ENCODE measurements at regions not wholly inside any gene's neighbourhood (a gene's known extent, or its start where the extent isn't known, plus 50 kb on each side); places are given as distances from the start of the nearest gene placed in this dataset.
A peak's percentile ranks its signal among the peaks of the same experiment; 100 is the strongest.
"Not testable (repeated sequence)": the region's sequence is repeated elsewhere in the genome, so short reads cannot be mapped to it uniquely, and the experiment has no call there.

DNA sequence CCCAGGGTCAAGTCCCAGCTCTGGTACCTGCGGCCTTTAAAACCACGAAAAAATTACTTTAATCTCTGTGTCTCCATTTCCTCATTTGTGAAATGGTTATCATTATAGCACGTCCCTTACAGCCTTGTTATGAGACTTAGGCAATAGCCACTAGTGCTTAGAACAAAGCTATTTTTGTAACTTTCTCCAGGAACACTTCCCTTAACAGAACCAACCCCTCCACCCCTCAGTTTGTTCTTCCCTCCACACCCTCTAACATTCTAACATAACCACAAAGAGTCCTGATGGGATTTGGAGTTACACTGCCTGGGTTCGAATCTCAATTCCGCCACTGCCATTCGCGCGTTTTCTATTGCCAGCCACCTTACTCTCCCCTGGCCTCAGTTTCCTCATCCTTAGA, 2777.4 kb upstream of the TPTE start:
- not testable (repeated sequence) for DNase-seq (ENCODE audit: low read depth)

DNA sequence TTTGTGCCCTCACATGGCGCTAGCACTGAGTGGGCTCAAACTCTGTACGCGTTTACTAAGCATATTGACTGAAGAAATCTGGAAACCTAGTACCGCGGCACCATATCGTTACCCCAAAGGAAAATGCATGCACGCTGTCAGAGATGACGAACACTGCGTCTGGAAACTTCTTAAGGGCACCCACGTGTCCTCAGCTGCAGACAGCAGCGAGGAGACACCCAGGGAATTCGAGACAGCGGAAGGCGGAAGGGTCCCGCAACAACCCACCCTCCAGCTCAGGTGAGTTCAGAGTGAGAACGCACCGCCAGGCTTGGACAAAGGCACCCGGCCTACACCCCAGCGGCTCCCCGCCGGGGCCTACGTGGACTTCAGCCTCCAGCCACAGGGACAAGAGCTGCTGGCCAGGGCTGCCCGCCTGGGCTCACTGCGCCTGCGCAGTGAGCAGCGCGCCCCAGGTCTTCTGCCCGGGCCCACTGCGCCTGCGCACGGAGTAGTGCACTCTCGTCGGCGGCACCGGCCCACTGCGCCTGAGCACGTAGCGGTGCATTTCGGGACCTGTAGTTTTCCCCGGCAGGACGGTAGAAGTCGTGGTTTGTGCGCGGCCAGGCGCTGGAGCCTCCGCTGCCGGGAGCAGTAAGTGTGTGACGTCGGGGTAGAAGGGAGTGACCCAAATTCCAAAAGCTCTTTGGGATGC, 2776.8 kb upstream of the TPTE start:
- DNase-seq (ENCODE audit: low read depth): not testable (repeated sequence)

DNA sequence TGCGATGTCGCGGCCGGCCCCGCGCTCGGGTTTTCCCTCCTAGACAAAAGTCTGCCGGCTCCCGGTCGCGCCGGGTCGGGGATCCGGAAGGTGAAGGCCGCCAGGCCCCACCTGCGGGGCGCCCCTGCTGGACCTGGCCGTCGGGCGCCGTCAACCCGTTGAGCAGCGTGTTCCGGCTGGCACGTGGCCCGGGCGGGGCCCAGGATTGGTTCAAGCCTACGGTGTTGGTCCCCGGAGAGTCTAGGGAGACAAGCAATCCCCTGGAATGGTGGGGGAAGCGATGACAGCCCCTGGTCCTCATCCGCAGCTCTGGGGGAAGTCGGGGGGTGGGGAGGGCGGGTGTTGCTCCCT, 2776.3 kb upstream of the TPTE start:
- not testable (repeated sequence) for DNase-seq (ENCODE audit: low read depth)

DNA sequence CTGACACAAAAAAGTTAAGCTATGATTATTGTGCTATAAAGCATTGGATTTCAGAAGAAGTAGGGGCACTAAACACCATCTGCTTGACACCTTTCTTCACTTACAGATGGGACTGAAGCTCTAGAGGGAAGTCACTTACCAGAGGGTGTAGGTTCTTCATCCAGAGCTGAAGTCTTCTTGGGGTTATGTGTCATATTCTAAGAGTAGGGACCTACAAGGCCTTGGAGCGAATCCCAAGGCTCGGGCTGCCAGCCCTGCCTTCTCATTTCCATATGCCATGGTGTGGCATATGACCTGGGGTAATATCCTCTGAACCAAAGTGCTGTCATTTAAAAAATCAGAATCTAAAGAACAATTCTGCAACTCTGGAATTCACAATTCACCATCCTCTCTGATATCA, 2773.4 kb upstream of the TPTE start:
- DNase-seq (ENCODE audit: low read depth): not testable (repeated sequence)

DNA sequence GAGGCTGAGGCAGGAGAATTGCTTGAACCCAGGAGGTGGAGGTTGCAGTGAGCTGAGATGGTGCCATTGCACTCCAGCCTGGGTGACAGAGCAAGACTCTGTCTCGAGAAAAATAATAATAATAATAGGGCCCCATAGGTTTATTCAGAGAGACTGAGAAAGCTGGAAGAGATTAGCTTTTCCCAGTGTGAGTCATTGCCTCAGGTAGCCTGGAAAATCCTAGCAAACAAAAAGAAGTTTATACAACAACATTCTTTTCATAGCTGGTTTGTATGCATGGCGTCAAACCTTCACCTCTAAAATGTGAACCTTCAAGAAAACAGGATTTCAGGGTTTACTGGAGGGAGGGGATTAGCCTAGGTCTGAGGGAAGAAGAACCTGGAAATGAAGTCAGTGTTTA, 2768.8 kb upstream of the TPTE start:
- not testable (repeated sequence) for DNase-seq (ENCODE audit: low read depth)

DNA sequence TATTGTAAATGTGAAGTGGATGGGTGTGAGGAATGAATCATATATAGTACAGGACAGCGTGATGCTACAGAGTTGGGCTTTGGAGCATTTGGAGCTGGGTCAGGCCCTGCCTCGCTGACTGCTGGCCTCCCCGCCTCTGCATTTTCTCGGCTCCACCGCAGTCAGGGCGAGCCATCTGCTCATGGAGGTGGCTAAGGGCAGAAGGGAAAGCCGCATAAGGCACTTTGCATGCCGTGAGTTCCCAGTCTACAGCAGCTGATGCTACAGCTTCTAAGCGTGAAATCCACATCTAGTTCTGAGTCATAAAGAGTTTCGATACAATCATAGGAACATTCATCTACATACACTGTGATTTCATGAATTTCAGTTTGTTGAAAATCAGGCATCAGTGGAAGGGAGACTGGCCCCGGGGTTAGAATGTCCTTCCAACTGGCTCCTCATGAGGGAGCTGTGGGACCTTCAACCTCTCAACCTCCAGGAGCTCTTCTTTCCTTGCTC, 2768.0 kb upstream of the TPTE start:
- DNase-seq (ENCODE audit: low read depth): not testable (repeated sequence)

DNA sequence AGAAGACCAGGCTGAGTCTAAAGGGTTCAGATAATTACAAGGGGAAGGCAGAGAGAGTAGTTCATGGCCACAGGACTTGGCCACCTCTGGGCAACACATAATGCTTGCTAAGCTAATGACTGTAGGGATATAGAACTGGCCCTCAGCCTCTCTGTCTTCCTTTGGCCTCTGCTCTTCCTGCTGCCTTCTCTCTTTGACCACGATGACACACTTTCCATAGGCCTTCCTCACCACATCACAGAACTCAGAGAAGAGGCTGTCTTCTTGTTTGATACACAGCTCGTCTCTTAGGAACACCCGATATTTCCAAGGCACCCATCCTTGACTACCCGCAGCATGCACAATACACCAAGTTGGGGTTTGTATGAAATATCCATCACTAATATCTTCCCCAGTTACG, 2751.4 kb upstream of the TPTE start:
- not testable (repeated sequence) for DNase-seq (ENCODE audit: low read depth)

DNA sequence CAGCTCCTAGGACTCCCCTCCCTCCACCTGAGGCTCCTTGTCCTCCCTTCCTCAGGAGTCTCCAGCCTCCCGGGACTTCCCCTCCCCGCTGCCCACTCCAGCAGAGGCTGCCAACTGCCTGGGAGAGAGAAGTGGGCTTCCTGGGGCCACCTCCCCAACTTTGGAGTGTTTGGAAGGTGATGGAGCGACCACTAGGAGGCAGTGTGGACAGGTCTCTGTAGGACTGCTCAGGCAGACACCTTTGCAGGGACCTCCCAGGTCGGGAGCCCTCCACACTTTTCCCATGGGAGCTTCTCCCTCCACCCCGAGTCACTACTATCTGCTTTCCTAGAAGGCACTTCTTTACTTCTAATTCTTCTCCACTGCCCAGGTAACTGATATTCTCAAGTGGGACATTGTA, 2747.2 kb upstream of the TPTE start:
- DNase-seq (ENCODE audit: low read depth): not testable (repeated sequence)

DNA sequence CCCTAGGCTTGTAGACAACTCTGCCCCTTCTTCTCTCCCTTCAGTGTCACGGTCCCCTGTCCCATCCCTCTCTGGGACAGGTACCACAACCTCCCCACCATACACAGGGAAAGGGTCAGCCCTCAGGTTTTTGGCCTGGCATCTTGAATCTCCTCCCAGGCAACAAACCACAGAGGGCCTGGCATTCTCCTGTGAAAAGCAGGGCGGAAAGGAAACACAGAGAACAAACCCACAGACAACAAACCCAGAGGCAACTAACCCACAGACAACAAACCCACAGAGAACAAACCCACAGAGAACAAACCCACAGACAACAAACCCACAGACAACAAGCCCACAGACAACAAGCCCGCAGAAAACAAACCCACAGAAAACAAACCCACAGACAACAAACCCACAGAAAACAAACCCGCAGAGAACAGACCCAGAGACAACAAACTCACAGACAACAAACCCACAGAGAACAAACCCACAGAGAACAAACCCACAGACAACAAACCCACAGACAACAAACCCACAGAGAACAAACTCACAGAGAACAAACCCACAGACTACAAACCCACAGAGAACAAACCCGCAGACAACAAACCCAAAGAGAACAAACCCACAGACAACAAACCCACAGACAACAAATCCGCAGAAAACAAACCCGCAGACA, 2745.9 kb upstream of the TPTE start:
- DNase-seq (ENCODE audit: low read depth): peak; percentile 0

DNA sequence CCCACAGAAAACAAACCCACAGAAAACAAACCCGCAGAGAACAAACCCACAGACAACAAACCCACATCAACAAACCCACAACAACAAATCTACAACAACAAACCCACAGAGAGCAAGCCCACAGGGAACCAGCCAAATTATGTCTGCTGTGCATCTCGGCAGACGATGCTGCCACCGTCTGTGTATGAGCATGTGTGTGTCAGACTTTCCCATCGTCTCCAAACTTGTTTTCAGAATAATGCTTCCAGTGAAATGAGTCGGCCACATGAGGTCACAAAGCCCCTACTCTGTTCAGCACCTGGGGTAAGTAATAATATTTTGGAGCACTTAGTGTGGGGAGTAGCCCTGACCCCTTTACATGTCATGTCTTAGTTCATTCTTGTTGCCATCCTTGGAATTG, 2745.3 kb upstream of the TPTE start:
- DNase-seq (ENCODE audit: low read depth): not testable (repeated sequence)

DNA sequence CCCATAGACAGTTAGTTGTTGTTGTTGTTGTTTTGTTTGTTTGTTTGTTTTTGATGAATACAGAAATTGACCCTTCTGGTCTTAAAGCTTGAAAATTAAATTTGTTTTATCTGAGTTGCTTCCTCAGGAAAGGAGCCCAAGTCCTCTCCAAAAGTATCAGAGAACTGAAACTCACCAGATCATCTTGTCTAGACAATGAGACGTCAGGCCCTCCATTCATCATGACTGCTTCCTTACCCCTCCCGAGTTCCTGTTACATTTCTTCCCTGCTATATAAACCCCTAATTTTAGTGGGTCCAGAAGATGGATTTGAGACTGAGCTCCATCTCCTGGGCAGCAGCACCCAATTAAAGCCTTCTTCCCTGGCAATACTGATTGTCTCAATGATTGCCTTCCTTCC, 2744.8 kb upstream of the TPTE start:
- DNase-seq (ENCODE audit: low read depth): not testable (repeated sequence)

DNA sequence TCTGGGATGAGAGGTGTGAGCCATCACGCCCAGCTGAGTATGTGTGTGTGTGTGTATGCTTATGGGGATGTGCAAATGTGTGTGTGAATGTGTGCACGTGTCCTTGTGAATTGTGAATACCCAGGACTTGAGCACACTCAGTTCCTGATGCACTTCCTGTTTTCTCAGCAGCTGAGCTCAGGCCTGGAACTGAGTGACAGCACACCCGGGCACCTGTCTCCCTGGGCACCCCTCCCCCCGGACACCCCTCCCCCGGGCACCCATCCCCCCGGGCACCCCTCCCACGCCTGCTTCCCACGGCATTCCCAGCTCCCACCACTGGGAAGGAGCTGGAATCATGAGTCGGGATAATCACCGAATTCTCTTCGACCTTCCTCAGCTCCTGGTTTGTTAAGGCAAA, 2744.1 kb upstream of the TPTE start:
- not testable (repeated sequence) for DNase-seq (ENCODE audit: low read depth)

DNA sequence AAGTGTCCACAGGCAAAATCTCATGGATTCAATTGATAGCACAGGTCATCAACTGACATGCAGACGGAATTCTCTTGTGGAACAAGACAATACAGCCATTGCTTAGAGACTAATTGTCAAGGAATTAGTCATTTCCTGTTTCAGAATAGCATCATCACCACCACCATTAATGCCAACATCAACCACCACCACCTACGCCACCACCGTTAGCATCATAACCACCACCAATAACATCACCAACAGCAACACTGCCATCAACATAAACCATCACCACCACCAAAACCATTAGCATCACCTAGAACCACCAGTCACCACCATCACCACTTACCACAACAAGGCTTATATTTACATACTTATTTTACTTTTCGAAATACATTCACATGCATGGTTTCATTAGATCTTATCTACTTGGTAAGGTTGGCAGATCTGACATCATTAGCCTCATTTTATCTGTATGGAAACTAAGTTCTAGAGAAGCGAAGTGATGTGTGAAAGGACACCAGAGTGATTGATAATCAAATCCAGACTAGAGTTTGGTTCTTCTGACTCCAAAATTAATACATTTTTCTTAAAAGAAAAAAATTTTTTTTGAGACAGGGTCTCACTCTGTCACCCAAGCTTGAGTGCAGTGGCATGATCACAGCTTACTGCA, 2733.8 kb upstream of the TPTE start:
- not testable (repeated sequence) for DNase-seq (ENCODE audit: low read depth)

DNA sequence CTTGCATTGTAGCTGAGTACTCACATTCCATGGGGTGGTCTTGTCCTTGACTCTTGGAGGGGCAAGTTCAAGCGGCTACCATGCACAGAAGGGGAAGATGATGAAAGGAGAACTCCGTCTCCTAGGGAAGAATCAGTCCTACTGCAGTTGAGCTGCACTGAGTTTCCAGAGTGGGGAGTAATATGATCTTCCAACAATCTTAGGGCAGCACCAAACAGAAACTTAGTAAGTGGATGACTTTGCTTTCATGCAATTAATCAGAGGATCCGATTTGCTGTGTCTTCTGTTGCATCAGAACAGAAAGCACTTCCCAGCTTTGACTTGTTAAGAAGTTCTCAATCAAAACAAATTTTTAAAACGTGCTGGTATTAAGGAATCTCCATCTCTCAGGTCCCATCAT, 2727.6 kb upstream of the TPTE start:
- not testable (repeated sequence) for DNase-seq (ENCODE audit: low read depth)

DNA sequence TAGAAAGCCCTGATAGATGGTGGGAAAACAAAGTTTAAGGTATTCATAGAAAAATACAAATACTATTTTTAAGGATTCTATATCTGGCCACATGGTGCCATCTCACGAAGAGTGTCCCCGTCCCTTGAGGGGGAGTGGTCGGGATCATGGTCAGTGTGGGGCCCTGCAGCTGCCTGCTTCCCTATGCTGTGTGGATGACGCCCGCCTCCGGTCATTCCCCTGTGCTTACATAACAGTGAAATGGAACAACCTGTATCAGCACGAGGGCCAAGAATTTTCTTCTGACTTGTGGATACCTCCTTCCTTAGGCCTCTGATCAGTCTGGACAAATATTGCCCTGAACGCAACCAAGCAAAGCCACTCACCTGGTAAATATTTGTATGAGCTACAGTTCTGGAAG, 2724.1 kb upstream of the TPTE start:
- not testable (repeated sequence) for DNase-seq (ENCODE audit: low read depth)

DNA sequence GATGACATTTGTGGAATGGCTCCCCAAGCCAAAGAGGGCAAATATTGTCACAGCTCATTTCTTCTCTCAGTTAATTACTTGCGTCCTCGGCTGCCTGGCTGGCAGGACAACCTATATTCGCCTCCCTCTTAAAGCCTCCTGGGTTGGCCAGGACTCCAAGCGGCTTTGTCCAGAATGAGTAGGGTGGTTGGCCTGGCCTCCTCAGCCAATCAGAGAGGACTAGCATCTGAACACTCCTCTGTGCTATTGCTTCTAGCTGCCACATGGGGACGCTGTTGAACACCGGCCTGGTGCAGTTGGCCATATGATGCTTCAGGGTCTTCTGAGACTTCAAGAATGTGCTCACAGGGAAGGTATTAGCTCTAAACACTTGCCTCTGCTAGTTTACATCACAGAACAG, 2722.9 kb upstream of the TPTE start:
- not testable (repeated sequence) for DNase-seq (ENCODE audit: low read depth)

DNA sequence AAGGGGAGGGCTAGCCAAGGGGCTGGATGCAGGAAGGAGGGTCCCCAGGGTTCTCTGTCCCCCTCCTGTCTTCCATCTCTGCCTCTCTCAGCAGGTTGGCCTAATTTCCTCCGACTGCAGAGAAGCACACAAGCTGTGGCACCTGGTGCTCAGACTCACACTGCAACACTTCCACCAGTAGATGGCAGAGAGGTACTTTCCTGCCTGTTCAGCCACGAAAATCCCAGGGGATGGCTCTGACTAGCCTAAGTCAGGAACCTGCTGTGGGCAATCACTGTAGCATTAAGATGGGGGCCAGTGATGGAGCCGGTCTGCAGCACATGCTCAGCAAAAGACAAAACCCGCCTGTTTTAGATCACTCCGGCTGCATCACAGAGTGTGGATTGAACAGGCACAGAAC, 2721.7 kb upstream of the TPTE start:
- not testable (repeated sequence) for DNase-seq (ENCODE audit: low read depth)

DNA sequence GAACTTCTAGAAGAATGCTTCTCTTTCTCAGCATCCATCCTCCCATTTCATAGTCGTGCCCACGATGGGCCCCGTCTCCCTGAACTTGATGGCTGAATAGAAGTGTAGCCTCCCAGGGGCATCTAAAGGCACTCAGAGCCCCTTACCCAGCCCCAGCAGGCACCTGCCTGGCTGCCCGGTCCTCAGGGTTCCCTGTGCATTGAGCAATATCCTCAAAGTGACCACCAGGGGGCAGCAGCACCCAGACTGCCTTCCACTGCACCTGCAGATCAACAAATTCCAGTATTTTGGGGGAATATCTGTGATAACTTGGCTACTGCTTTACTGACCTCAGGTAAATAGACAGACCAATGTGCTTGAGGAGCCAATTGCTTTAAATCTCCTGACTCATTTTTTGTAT, 2707.9 kb upstream of the TPTE start:
- DNase-seq (ENCODE audit: low read depth): not testable (repeated sequence)

DNA sequence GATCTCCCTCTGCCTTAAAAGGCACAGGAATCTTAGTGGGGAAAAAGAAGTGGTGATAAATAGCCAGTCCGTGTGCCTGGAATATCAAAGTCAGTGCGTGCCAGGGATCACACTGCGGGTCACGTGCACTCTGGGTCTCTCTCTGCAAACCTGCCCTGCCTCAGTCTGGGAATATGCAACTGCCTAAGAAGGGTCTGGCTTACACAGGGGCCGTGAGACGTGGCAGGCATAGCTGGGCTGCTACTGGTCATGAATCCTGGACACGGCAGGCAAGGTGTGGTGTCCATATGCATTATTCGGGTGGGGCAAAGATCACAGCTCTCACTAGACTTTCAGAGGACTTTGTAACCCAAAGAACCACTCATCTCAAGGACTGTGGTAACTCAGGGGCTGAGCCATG, 2704.4 kb upstream of the TPTE start:
- not testable (repeated sequence) for DNase-seq (ENCODE audit: low read depth)

DNA sequence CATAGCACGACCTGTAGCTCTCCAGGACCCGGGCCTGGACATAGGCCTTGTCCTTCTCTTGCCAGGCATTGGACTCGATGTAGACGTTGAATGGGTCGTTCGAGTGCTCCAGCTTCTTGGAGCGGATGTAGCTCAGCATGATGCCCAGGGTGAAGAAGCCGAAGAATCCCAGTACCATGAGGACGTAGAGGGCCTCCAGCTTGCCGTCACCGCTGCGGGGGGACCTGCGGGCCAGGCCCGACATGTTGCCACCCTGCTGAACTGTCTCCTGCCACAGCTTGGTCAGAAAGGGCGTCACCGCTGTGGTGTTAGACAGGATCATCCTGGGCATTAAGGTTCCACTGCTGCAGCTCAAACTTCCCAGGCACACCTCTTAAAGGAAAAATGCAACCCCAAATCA, 2702.1 kb upstream of the TPTE start:
- DNase-seq (ENCODE audit: low read depth): not testable (repeated sequence)

DNA sequence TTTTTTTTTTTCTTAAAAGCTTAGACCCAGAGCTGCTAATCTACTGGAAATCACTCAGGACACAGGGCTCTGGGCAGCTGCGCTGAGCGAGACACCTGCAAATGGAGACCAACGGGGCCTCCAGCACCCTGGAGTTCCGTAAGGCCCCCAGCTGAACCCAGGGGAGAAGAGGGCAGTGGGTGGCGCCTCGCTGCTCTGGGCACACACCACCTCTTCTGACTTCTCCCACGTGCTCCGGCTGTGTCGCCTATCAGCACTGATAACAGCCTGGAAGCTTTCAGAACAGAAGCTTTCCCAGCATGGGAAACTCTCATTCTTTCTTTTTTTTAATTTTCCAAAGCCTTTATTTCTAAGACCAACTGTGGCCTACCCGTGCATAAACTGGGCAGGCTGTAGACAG, 2695.8 kb upstream of the TPTE start:
- not testable (repeated sequence) for DNase-seq (ENCODE audit: low read depth)

DNA sequence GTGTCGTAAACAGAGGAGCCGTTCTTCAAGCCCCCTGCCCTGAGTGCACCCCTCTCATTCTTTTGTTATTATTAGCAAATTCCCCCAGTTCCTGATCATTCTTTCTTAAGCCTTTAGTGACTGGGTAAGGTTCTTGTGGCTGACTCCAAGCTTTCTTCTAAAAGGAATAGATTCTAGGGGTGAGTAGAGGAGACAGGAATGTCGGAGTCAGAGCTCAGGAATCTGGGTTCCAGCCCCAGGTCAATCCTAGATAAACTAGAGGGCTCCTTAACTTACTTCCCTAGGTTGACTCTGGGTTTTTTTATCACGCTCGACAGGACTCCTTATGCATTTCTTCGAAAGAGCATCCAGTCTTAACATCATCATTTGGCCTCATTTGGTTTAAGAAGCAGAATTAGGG, 2695.2 kb upstream of the TPTE start:
- not testable (repeated sequence) for DNase-seq (ENCODE audit: low read depth)

DNA sequence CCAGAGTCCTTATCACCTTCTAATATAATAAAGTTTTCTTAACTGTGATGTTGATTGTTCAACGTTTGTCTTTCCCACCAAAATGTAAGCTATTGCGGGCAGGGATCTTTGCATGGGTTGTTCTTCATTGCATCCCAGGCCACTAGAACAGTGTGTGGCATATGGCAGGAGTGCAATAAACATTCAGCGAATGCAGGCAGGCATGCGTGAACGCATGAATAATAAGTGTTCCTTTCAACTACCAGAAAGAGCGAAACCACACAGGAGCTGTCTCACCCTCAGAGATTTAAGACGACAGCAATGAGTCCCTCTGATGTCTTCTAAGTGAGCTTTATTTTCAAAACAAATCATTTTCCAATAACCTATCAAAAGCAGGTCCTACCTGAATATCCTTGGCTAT, 2693.1 kb upstream of the TPTE start:
- not testable (repeated sequence) for DNase-seq (ENCODE audit: low read depth)

All from stimulated activated CD8-positive, alpha-beta memory T cell treated with anti-CD3 and anti-CD28 coated beads, Interleukin-12 subunit alpha, Interleukin-12 subunit beta, amount 100 ng/mL, for 4 hours (primary cell).